ENCODE measurements at regions not wholly inside any gene's neighbourhood (a gene's known extent, or its start where the extent isn't known, plus 50 kb on each side); places are given as distances from the start of the nearest gene placed in this dataset.

DNA sequence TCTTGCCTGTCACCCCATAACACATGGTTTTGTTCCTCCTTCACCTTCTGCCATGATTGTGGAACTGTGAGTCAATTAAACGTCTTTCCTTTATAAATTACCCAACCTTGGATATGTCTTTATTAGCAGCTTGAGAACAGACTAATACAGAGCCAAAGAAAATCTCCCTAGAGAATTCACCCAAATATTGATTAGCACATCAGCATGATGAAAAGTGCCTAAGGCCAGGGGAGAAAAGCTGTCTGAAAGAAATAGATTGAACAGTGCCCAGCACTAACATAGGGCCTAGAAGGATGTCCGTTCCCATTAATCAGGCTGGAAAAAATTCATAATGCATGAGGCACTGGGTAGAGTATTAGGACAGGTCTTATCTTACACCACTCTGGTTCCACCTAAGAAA lies 111.9 kb upstream of the CALN1 start:
- ATAC-seq, result no peak
- intact Hi-C loops (cut with DNase I), result no loop called here

DNA sequence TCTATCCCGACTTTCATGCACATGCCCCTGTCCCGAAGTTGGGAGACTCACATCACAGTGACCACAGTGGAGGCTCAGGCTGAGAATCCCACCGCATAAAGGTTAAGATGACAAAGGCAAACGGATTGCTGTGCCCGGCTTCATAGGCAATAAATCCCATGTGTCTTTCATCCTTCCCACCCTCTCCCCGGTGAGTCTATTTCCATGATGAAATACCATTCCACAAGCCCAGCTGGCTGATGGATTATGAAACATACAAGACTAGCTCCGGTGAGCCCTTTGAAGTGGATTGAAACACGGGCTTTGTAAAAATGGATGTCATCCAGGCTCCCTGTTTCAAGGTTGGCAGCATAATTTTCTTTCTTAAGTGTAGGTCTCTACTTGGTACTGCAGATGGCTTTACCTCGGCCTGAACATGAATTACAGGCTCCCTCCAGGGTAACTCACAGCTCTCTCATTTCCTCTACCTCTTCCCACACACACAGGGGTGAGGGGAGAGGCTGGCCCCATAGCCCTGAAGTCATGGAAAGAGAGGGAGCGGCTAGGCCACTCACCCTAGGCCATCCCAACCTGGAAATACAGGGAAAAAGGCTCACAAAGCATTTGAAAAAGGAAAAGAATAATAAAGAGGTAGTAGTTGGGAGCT lies 92.0 kb upstream of the CALN1 start:
- Histone ChIP-seq H3K4me1 (no peaks in the 10 kb centered on the region), H3K27ac (no peak overlapping the region), H3K4me3 (no peak overlapping the region), H3K9me3 (no peaks in the 10 kb centered on the region), H3K27me3 (no peaks in the 10 kb centered on the region), H3K36me3 (replicated peaks in 1 of 2; ENCODE audit: insufficient read depth in 1 of 2, low read depth in 2 of 2) (no peaks in the 10 kb centered on the region)
- ATAC-seq (no peak), DNase-seq (no peak)
- TF ChIP-seq, protein P1, sequence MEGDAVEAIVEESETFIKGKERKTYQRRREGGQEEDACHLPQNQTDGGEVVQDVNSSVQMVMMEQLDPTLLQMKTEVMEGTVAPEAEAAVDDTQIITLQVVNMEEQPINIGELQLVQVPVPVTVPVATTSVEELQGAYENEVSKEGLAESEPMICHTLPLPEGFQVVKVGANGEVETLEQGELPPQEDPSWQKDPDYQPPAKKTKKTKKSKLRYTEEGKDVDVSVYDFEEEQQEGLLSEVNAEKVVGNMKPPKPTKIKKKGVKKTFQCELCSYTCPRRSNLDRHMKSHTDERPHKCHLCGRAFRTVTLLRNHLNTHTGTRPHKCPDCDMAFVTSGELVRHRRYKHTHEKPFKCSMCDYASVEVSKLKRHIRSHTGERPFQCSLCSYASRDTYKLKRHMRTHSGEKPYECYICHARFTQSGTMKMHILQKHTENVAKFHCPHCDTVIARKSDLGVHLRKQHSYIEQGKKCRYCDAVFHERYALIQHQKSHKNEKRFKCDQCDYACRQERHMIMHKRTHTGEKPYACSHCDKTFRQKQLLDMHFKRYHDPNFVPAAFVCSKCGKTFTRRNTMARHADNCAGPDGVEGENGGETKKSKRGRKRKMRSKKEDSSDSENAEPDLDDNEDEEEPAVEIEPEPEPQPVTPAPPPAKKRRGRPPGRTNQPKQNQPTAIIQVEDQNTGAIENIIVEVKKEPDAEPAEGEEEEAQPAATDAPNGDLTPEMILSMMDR (IDR thresholded peaks at IDR 0.05), result no peak
- TF ChIP-seq POLR2A (IDR thresholded peaks at IDR 0.05), result no peak
- 63 to 70% methylated on average over 10 of the region's 10 CpGs for WGBS, 2 donors
- intact Hi-C loops (cut with DNase I), result no loop called here

More for the DNA sequence above, 111.9 kb upstream of the CALN1 start:
- Histone ChIP-seq H3K9me3 (no peaks in the 10 kb centered on the region), H3K36me3 (replicated peaks in 1 of 2; ENCODE audit: insufficient read depth in 1 of 2, low read depth in 2 of 2) (no peaks in the 10 kb centered on the region), H3K4me1 (no peaks in the 10 kb centered on the region), H3K4me3 (no peak overlapping the region), H3K27me3 (no peaks in the 10 kb centered on the region), H3K27ac (no peak overlapping the region)
- TF ChIP-seq POLR2A (IDR thresholded peaks at IDR 0.05), result no peak
- TF ChIP-seq, protein P1 (IDR thresholded peaks at IDR 0.05), result no peak
- no peak for DNase-seq
- 55 to 58% methylated on average over 2 of the region's 2 CpGs for WGBS, 2 donors

DNA sequence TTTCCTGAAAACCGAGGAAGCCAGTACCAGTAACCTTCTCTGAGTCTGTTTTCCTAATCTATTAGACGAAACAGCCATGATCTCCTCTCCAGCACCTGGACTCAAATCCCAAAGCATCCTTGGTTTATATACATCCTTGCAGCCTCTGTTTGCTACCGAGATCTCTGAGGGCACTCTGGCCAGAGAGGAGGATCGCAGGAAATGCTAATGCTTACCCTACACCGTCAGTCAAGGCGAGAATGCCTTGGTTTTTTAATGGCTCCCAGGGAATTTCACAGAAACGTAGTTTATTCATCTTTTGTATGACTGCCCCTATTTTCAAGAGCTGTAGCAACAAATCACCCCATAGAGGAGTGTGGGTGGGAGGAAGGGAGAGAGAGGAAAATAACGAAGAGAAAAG lies 91.5 kb upstream of the CALN1 start:
- ATAC-seq (no peak), DNase-seq (no peak)
- intact Hi-C loops (cut with DNase I), result no loop called here
- no peaks in the 10 kb centered on the region for H3K27me3 ChIP-seq
- H3K4me1 ChIP-seq, result no peaks in the 10 kb centered on the region
- TF ChIP-seq, protein P1 (IDR thresholded peaks at IDR 0.05), result no peak
- no peak for TF ChIP-seq POLR2A (IDR thresholded peaks at IDR 0.05)
- H3K36me3 ChIP-seq (replicated peaks in 1 of 2; ENCODE audit: insufficient read depth in 1 of 2, low read depth in 2 of 2), result no peaks in the 10 kb centered on the region
- 52 to 54% methylated on average over 8 of the region's 8 CpGs for WGBS, 2 donors
- H3K27ac ChIP-seq, result no peak overlapping the region
- H3K9me3 ChIP-seq, result no peaks in the 10 kb centered on the region
- no peak overlapping the region for H3K4me3 ChIP-seq

DNA sequence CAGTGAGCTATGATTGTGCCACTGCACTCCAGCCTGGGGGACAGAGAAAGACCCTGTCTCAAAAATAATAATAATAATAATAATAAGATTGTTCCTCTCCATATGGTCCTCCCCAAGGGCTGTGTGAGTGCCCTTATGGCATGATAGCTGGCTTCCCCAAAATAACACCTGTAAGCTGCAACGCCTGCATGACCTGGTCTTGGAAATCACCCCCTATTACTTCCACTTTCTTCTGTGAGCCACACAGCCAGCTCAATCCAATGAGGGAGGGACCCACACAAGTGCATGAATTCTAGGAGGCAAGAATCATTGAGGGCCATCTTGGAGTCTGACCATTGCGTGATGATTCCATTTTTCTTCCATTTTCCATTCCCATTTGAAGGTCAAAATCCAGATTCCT lies 82.7 kb upstream of the CALN1 start:
- intact Hi-C loops (cut with DNase I), result no loop called here
- H3K27me3 ChIP-seq, result no peaks in the 10 kb centered on the region
- no peaks in the 10 kb centered on the region for H3K36me3 ChIP-seq (replicated peaks in 1 of 2; ENCODE audit: insufficient read depth in 1 of 2, low read depth in 2 of 2)
- H3K9me3 ChIP-seq, result no peaks in the 10 kb centered on the region
- DNase-seq (no peak), ATAC-seq (no peak)
- H3K4me3 ChIP-seq, result no peak overlapping the region
- TF ChIP-seq POLR2A (IDR thresholded peaks at IDR 0.05), result no peak
- TF ChIP-seq, protein P1 (IDR thresholded peaks at IDR 0.05), result no peak
- no peaks in the 10 kb centered on the region for H3K4me1 ChIP-seq
- 87 to 100% methylated on average over 2 of the region's 2 CpGs for WGBS, 2 donors
- H3K27ac ChIP-seq, result no peak overlapping the region
